DMS 273 (cell line): ENCODE measurements at regions not wholly inside any gene's neighbourhood (a gene's known extent, or its start where the extent isn't known, plus 50 kb on each side); places are given as distances from the start of the nearest gene placed in this dataset.
"Not testable (repeated sequence)": the region's sequence is repeated elsewhere in the genome, so short reads cannot be mapped to it uniquely, and the experiment has no call there.

Experiments used
- DNase-seq: peaks from one replicate; lab custom pipeline; 2025; ENCODE audit not compliant: unreplicated experiment; lab: John Stamatoyannopoulos, UW

DNA sequence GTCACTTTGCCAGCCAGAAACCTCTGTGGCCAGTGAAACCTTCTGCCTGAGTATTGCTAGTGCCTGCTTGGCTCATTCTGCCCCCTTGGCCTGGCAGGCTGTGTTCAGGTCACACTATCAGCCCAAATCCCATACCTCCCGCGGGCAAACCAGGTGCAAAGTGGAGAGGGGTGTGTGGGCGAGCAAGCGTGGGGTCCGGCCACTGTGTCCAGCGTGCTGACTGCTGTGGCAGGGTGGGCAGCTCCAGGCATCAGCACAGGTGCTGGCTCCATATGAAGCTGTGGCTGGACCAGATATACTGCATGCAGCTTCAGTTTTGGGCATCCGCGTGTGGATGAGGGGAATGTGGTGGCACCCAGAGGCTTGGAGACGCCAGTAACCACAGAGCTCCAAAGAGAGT, 576.5 kb upstream of the EDIL3 start:
- no peak for DNase-seq

DNA sequence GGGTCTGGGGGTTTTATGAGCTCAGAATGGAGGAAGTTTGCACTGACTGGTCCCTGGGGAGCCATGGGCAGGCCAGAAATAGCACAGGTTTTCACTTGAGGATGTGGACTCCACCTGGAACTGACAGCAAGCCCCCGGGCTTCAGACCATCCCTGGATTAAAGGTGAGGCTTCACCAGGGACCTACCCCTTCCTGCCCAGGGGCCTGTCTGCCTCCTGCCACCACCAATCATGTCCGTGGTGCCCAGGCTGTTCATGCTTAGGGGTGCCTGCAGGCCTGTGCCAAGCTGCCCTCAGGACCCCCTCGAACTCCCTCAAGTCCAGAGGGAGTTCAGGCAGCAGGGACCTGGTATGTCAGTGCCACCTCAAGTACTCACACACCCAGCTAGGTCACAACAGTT, 577.2 kb upstream of the EDIL3 start:
- no peak for DNase-seq

DNA sequence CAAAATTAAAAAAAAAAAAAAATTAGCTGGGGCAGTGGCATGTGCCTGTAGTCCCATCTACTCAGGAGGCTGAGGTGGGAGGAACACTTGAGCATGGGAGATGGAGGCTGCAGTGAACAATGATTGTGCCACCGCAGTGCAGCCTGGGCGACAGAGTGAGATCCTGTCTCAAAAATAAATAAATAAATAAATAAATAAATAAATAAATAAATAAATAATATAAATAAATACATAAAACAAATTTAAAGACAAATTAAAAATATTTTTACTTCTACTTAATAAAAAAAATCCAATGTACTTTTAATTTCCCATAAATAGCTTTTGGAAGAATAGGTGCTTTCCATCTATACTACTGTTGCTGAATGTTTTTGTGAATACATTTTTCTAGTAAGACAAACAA, 598.4 kb upstream of the EDIL3 start:
- DNase-seq: no peak

DNA sequence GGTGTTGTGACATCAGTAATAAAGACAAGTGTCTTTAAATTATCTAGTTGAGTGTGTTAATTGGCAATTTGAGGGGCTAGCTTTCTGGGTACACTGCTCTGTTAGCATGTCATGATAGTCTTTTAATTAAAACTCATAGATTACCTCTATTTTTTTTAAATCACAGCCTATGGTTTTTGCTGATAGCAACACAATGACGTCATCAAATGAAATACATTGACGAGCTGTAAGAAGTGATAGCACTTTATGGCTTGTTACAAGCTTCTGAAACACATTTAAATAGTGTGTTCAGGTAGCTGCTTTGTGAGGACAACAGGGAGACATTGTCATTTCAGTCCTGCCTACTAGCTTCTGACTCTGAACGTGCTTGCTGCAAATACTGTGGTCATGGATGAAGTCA, 600.5 kb upstream of the EDIL3 start:
- DNase-seq: no peak

DNA sequence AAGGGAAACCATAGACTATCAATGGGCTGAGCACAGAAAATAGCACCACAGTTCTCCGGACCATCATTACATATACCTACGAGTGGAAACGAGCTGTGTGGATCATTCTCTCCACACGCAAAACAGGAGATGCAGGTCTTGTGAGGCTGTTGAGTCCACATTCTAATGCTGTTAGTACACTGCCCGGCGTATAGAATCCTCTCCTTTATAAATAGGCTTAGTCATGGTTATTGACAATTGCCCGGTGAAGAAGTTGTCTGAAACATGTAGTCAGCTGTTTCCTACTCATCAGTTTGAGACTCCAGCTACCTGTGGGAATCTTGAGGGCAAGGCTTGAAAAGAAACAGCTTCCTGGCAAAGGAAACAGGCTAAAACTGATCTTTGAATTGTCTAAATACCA, 602.0 kb upstream of the EDIL3 start:
- no peak for DNase-seq

DNA sequence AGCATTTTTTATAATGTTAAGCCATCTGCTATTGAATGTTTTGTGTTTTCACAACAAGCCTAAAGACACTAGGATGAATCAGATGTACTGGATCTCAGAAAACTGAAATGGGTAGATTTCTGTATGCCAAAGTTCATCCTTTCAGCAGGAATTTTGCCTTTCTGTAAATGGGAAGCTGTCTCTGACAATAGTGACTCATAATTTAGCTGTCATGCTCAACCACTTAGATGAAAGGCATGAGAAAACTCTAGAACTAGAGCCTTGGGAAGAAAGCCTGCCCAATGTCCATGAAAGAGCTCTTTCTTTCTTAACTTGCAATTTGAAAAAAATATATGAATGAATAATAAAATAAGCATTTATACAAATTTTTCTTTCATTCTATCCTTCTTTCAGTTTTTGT, 616.0 kb upstream of the EDIL3 start:
- no peak for DNase-seq

DNA sequence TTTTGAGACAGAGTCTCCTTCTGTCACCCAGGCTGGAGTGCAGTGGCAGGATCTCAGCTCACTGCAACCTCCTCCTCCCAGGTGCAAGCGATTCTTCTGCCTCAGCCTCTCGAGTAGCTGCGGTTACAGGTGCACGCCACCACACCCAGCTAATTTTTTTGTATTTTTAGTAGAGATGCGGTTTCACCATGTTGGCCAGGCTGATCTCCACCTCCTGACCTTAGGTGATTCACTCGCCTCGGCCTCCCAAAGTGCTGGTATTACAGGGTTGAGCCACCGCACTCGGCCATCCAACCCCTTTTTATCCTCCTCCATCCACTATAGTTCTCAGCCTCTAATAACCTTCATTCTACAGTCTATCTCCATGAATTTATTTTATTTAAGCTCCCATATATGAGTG, 617.3 kb upstream of the EDIL3 start:
- DNase-seq: not testable (repeated sequence)

DNA sequence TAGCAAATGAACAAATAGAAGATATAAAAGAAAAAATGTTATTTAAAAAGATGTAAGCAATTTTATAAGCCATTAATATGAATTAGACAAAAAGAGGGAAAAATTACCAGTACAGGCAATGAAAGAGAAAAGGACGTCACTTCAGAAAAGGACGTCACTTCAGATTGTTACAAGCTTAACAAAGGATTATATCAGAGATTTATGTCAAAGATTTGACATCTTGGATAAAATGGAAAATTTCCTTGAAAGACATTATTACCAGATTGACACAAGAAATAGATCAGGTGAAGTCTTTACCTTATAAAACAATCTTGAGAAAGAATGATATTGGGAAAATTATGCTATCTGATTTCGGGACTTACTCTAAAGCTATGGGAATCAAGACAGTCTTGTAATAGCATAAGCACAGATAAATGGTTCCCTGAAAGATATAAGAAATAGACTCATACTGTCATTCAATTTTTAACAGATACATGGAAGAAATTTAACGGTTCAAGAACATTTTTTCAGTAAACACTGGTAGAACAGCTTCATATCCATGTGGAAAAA, 625.4 kb upstream of the EDIL3 start:
- no peak for DNase-seq

DNA sequence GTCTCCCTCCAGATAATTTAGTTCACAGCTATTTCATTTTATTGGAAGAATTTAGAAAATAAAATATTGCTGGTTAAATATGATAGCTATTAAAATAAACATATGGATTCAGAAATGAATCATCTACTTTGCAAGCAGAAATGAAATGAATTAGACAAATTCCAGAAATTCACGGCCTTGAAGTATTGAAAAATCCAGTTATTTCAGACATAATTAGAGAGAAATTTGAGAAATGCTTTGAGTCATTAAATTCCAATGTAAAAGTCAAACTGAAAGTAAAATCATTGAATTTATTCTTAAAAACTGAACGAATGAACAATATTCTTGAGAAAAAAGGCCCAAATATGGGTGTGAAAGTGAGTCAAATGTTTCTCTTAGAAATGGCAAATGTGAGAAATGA, 632.6 kb upstream of the EDIL3 start:
- no peak for DNase-seq

DNA sequence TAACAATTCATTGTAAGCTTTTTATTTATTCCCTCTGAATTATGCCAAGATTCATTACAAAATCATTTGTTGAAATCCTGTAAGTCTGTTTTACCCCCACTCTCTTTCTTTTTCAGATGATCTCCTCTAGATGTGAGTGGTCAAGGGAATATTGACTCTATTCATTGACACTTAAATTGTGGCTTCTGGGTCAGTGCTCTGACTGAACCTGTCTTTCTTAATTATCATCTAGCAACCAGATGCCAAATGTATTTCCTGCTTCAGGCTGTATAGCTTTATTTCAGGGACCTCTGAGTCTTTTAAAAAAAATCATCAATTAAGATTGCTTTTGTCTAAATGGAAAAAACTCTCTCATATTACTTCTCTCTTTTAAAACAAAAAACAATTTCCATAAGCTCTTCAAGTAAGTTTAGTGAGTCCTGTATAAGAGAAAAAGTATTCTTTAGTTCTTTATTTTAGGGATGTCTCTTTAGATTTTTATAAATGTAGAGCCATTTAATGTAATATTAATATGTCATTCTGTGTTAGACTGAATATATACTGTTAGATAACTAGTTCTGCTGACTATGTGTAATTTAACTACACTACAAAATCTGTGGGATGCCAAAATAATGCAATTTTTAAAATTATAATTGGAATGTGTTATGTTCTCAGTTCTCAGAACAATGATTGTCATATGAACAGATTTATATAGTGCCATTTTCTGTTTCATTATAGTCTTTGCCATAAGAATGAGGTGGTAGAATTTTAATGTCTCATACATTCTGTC, 645.8 kb upstream of the EDIL3 start:
- DNase-seq: no peak

DNA sequence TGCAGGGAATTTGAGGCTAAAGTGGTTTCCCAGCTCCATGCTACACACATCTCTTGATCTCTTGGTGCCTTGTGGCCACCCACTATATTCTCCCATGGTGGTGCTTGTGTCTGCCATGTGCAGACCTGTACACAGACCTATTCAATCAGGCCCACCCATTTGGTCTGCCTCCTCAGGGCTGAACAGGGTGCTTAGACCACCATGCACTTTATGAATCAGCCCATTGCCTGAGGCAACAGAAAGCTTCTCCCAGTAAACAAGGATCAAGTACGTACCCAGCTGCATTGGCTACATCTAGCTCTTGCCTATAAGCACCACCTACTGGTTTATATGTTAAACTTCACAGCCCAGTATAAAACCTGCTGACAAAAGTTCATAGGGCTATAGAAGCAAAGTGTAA, 664.3 kb upstream of the EDIL3 start:
- peak; percentile 58 for DNase-seq

DNA sequence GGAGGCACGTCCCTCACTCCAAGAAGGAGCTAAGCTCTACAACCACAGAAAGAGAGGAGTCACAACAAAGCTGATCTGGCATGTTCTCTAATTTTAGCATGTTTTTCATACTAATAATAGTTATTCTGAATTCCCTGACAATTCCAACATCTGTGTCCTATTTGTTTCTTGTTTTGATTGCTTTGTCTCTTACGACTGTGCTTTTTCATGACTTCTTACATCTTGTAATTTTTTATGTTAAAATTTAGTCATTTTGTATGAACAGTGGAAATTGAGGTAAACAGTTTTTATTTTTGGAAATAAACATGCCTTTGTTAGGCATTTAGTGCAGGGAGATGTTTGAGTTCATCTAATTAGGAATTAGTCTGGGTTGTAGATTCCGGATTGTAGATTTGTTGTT, 668.1 kb upstream of the EDIL3 start:
- DNase-seq: no peak

DNA sequence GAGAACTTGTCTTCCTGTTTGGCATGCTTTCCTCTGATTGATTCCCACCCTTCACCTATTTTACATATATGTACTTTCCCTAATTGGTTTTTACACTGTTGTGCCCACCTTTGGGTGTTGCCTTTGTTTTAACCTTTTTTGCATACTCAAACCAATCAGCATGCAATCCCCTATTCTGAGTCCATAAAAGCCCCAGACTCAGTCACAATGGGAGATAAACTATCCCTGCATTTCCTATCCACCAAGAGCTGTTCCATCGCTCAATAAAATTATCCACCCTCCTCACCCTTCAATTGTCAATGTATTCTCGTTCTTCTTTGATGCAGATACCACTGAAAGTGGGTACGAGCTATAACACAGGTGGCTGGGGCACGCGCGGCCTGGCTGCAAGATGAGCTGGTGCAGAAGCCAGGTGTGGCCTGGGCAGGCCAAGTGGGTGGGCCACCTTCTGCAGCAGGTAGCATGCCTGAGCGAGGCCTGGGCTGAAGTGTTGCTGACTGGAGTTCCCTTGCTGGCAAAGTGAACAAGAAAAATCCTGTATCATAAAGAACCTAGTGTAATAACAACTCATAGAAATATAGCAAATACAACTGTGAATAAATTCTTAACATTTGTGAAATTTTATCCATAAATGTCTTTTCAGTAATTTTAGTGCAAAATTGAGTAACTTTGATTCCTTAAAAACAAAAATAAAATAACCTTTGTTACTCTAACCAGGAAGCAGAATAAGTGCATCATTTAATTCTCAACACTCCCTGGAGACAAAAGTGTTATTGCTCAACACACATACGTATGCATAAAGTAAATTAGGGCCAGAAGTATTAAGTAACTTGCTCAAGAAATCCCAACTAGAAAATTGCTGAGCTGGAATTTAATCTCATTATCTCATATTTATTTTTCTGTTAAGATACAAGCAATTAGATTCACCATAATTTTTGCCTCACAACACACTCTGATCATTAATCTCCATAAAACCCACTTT, 685.3 kb upstream of the EDIL3 start:
- DNase-seq: no peak

DNA sequence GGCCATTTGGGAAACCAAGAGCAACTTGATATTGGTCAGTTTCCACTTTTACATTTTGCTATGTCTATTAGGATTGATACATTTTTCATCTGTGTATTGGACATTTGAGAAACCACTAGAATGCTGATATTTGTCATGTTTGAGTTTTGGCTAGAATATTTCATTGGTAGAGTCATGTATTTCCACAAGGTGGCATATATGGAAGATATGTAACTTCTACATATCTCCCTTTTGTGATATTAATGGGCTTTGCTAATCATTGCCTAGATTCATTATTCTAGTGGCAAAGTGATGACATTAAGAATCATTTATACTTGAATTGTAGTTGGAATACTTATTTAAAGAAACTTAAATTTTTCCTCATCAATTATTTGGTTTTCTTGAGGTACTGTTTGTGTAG, 692.9 kb upstream of the EDIL3 start:
- no peak for DNase-seq

DNA sequence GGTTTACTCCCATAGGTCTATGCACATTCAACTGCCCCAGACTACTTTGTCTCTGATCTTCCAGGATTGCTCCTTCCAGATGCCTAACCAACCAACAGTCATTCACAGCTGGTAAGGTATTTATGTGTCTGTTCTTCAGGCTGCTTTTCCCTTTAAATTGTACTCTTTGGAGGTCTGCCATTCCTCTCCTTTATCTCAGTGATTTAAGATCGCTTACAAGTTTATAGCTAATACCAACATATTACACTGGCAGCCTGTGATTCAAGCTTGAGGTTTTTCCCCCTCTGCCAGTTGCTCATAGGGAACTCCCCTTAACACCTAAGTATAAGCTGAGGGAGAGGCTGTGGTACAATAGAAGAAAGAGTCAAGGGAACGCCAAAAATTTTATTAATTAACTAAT, 711.7 kb upstream of the EDIL3 start:
- peak; percentile 7 for DNase-seq

DNA sequence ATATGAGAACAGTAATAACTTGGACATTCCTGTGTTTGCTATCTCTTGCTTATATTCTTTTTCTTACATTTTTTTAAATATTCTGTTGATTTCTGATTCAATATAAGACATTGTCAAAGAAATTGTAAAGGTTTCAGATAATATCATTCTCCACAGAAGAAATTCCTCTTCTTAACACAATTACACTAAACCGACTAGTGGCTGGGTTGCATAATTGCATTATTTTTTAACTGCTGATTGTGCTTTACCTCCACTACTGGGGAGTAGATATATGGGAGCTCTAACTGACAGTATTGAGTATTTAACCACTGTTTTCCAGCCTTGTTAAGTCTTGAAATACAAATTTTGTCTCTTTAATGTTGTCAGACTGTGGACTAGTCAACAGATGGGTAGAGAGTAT, 723.8 kb upstream of the EDIL3 start:
- no peak for DNase-seq

DNA sequence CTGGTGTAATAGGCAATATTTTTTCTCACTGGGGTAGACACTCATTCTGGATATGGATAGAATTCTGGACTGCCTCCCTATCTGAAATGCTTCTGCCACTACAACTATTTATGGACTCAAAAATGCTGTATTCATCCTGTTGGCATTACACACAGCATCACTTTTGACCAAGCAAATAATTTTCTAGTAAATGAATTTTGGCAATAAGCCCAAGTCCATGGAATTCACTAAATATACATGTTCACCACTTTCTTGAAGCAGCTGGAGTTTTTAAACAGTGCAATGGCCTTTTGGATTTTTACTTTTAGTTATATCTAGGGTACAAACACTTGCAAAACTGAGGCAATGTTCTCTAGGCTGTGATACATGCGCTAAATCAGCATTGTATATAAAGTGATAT, 724.9 kb upstream of the EDIL3 start:
- no peak for DNase-seq

DNA sequence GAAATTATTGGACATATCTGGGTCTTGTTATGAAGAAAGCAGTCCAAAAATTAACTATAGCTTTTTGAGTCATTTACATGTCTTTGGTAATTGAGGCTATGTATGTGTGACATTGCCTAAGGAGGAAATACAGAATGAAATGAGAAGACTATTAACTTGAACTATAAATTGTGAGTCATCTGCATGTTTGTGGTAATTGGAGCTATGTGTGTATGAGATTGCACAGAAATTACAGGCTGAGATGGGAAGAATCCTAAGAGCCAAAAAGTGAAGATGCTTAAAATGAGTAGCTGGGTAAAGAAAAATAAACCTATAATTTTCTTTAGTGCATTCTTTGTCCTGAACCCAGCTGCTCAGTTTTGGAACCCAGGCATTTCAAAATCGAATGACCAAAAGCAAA, 747.6 kb upstream of the EDIL3 start:
- no peak for DNase-seq

DNA sequence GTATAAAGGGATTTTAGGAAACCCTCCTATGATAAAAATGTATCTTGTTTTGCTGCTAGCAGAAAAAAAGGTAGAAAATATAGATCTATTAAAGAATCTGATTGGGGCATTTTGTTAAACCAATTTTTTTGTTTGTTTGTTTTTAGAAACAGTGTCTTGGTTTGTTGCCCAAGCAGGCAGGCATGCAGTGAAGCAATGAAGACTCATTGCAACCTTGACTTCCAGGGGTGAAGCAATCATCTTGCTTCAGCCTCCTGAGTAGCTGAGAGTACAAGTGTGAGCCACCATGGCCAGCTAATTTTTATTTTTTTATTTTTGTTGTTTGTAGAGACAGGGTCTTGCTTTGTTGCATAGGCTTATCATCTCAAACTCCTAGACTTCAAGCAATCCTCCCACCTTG, 755.8 kb upstream of the EDIL3 start:
- DNase-seq: no peak

DNA sequence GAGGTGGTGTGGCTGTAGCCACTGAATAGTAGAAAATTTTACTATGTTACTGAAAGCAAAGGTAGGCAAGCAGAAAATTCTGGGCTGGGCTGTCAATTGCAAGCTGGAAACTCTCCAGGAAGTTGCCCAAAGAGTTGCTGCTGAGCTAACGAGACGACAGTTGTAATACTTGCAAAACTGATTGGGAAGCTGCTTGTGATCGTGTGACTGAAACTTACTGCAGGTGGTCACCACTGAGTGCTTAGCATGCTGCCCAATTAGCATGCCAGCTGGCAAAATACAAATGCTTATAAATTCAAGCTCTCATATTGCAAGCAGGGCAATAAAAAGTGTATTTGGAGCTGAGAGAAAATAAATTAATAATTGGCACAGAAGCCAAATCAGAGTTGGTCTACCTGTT, 758.5 kb upstream of the EDIL3 start:
- DNase-seq: peak; percentile 37

DNA sequence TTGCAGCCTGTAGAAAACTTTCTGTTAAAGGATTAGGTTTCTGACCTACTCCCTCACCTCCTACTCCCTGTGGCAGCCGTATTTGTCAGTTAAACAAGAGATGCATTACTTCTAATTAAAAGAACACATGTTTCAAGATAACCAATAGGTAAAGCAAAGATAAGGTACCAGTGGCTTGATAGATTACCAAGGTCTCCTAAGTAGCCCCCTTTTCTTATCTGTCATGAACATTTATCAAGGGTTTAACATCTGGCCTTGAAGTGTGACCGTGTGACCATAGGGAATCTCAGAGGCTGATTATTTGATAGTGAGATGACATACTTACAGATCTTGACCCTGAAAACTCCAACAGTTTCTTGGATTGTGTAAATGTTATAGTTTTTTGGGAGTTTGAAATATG, 764.0 kb upstream of the EDIL3 start:
- DNase-seq: no peak

DNA sequence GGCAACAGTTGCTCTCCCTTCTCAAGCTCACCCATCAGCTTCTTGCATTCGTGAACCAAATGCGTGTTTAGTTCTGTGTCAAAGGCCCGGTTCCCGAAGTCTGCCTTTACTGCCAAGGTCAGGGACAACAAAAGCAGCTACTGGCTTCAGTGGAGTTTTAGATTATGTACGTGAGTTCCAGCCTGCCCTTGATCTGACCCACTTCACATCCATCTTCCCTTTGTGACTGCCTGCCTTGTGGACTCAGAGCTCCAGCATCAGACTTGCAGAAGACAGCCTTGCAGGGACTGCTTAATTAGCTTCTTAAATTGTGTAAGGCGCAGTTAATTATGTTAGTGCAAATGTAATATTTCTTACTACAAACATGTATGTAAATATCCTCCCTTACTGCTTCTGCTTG, 774.7 kb upstream of the EDIL3 start:
- DNase-seq: no peak
